HG03045 (cell line): ENCODE measurements at regions not wholly inside any gene's neighbourhood (a gene's known extent, or its start where the extent isn't known, plus 50 kb on each side); places are given as distances from the start of the nearest gene placed in this dataset.
A peak's percentile ranks its signal among the peaks of the same experiment; 100 is the strongest.

ENCODE experiments used
- ATAC-seq: cut with Tn5 transposase; IDR thresholded peaks from one replicate; pipeline ENCODE4 v1.9.1; 2021; ENCODE audit warnings: mild to moderate bottlenecking, moderate library complexity; ENCODE audit not compliant: unreplicated experiment

DNA sequence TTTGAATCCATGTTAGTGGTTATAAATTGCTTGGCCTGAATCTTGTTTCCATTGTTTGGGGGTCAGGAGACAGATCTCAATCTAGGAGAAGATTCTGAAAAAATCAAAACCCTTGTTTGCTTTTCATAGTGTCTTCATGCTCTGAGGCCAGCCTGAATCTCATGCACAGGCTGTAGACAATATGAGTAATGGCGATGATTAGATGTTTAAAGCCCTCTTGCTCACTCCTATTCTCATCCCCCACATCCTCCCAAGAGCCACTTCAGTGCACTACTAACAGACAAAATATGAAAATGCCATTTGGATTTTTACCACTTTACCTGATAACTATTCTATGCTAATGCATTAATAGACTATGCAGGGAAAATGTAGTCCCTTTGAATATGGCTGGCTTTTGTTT, 129.4 kb downstream of the NUDT12 start:
- ATAC-seq = no peak

DNA sequence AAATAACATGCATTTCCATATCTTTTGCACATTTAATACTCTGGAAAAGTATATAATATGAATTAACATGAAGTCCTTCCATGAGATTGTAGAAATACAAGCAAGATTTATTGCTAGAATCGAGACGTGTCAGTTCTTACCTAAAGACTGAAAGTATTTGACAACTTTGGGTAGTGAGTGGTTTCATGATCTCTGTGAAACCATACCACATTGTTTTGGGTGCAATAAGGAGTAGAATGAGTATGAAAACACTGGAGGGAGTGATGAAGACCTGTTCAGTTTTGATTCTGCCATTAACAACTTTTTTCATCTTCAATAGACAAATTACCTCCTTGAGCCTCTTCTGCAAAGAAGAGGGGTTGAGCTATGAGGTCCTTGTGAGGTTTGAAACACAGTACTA, 133.7 kb downstream of the NUDT12 start:
- no peak for ATAC-seq

DNA sequence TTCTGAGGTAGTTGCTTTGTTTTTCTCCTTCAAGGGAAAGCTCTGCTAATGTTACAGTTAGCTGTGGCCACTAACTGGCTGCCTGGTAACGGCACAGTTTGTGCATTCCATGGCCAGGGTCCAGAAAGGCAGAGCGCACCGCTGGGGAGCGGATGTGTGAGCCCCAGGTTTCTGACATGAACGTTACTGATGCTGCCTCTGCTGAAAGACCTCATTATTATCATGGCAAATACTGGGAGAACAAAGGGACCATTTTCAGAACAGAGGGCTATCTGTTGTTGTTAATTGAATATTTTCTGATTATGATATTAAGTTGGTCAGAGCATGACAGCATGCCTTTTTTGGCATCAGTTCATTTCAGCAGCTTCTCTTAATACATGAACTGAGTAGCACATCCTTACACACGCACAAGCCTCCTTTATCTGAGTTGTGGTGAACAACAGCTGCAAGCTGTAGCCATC, 134.1 kb downstream of the NUDT12 start:
- no peak for ATAC-seq

DNA sequence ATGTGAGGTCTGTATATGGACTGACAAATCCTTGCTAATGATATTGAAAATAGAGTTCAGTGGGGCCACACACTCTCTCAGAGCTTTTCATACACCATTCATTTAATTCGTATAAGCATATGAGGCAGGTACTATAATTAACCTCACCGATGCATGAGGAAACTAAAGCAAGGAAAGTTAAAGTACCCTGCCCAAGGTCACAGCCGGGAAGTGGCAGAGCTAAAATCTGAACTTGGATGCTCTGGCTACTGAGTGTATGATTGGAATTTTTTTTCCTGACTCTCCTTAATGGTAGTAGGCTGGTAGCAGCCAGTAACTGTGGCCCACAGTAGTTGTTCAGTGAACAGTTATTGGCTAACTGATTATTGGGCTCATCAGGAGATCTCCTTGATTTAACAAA, 135.3 kb downstream of the NUDT12 start:
- ATAC-seq = no peak

DNA sequence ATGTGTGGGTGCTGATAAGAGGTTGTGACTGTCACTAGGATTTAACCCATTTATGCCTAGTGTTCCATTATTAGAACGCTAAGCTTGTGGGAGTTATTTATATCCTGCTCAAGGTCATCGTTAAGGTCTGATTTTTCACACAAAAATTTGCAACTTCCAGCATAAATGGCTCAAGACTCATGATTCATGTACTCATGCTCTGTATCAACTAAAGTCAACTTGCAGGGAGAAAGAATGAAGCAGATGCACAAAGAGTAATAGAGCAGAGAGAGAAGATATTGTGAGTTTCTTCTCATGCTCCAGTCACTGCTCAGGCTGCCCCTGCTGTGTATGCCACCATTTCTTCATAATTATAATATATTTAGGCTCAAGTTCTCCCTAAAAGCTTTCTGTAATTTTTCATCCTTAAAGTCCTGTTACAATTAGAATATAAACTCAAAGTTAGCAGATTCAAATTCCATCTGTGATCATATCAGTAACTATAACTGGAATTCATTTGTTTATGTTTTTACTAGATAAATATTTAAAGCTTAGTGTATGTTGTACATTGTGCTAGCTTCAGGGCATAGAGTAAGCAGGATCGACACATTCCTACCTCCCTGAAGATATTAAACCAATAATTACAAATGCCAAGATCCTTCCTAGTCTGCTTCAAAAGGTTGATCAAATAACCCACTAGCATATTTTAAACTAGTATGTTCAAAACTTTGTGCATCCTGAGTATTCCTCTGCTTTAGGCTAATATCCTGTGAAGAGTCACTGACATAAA, 136.7 kb downstream of the NUDT12 start:
- no peak for ATAC-seq

DNA sequence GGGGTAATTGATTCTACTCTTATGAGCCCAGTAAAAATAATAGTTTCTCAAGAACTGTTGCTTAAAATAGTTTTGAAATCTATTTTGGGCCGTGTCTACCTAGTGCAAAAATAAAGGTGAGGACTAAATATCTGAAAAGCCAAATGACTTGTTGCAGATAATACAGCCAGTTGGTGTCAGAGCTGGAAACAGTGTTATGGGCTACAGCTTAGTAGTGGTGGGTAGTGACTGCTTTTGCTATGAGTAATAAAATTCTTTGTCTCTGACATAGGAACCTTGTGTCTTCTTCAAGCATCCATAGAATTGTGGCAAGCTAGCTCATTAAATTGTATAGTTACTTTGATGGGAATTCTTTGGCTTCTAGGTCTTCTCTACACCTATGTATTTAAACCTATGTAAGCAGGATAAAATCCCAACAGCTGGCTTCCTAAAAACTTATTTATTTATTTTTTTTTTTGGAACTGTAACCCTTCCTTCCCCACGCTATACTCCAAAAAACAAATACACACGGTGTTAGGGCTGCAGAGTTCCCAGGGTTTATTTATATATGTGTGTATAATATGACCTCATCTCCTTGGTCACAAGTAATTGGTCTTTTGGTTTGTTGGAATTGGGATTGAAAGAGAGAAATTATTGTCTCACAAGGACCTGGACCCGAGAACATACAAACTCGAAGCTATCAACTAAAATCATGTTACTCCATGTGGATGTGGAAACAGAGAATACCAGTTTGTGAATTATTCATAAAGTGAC, 138.0 kb downstream of the NUDT12 start:
- ATAC-seq = no peak

DNA sequence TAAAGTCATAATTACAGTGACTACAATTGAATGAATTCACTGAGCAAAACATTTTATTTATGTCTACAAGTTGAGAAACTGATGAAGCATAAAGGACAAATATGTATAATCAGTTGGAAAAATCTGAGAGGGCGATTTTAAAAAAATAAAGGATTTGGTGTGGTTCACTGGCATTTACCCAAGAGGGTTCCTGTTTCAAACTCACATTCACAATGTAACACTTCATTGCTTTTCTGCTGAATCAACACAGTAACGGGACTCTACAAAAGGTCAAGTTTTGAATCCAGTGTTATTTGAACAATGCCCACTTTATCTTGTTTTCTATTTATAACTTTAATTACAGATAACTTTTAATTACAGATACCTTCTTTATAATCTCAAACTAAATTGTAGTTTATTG, 138.6 kb downstream of the NUDT12 start:
- no peak for ATAC-seq

DNA sequence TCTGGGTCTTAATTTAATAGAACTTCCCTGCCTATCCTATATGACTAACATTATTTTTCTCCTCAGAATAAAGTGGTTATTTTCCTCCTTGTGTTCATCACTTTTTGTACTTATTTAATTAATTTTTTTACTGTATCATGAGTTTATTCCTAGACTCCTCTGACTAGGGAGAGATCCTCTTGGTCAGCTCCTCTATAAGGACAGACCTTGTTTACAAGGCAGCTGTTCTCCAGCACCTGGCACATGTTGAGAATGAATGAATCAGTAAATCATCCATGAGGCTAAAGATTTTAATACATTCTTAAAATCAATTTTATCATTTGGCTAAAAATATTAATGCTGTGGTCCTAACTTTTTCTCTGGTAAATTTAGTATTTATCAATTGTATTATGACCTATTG, 139.8 kb downstream of the NUDT12 start:
- ATAC-seq = no peak

DNA sequence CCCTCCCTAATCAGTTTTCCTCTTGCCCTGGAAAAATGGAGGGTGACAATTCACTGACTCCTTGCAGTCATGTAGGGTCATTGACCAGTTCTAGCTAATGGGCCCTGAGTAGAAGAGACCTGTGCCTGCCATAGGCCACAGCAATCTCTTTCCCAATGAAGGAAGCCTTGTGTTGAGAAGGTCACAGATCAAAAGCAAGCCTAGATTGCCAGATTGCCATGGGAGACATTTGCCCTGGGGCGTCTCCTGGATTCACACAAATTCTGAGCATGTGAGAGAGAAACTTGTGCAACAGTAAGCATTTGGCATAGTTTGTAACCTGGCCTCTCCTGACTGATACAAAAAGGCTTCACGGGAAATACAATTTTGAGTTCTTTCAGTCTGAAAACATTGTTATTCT, 148.0 kb downstream of the NUDT12 start:
- ATAC-seq = no peak

DNA sequence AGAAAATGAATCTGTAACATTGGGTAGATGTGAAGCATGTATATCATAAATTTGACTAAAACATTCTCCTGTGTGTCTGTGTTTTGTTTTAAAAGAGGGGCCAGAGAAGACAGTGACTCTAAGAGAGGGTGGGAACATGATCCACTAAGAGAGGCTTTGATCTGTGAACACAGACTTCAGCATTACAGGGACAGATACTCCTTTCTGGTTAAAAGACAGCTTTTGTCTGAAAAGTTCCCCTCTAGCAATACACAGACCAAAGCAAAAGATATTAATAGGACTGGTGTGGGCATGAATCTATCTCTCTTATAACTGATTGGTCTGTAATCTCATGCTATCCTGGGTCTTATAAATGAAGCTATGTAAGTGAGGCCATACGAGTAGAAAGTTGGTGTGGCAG, 150.9 kb downstream of the NUDT12 start:
- no peak for ATAC-seq

DNA sequence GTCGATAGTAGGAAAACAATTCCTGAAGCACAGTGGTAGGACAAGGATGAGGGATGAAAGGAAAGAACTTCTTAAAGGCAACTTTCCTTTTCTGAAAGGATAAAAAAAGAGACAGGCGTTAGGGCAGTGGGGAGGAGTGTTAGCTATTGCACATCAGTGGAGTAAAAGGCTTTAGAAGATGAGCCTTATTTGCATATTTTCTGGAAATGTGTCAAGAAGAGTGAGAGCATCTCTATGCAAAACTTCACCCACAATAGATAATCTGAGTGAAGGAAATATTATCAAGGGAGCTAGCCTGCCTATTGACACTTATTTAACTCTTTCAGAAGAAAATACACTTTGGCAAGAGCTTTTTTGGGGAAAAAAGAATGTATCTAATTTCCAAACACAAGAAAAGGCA, 151.6 kb downstream of the MACIR start:
- peak; percentile 97 for ATAC-seq

DNA sequence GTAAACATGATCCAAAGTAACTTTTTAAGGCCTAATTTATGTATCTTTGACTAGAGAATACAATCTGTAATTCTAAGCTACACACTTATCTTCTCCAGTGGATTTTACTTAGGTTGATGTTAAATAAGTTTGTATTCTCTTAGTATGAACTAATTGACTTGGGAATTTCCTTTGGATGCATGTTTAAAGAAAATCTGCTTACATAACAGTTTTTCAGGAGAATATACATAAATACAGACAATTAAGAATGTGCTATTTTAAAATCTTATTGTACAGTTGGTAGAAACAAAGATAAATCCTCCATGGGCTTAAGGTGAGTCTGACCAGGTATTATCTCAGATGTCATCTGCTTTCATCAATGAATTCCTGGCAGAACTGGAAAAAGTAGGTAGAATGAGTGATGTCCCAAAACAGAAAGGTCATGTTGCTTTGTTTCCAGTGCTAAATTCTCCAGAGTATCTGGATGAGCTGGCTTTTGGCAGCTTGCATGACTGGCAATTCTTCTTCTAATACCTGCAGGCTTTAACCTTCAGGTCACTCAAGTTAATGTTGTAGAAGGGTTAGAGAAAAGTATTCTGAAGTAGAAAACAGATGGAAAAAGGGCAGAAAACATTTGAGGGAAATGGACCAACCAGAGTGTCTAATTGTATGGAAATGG, 150.6 kb downstream of the MACIR start:
- no peak for ATAC-seq

DNA sequence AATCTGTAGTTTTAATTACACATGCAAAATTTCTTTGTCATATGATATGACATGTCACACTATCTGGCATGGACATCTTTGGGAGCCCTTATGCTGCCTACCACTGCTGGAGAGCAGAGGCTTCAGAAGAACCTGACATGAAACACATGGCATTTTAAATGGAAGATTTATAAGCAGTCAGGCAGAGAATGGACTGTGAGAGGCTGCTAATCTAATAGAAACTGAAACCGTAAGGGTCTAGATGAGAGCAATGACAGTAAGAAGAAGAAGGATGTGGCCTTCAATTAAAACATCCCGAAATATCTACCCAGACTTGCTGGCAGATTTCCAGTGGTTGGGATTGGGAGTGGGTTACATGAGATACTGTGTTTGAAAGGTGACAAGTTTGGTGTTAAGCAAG, 149.8 kb downstream of the MACIR start:
- ATAC-seq = no peak

DNA sequence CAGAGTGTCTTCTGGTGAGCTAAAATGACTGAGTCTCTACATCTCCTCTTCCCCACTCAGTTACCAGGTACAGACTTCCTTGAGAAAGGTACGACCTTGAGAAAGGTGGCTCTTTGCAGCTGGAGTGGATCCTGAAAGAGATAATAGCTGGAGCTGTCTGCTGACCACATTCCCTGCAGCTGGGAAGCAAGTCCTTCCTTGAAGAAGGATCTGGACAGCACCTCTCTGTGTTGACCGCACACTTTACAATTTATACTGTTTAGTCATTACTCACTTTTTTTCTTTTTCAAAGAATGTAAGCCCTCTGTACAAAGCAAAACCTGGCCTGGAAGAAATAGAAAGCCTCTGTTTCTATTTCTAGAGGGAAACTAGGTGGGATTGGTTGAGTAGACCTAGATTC, 148.8 kb downstream of the MACIR start:
- no peak for ATAC-seq

DNA sequence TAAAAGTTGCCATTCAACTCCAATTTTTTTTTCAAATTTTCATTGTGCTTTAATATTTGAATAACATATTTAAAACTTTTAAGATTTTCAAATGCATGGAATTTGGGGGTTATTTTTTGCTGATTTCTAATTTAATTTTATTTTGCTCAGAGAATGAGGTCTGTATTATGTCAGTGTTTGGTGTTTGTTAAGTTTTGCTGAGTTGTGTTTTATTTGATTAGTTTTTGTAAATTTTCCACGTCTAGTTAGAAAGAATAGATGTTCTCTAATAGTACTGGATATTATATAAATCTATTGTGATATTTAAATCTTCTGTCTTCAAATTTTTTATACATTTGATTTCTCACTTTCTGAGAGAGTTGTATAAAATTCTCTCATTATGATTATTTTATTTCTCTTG, 145.9 kb downstream of the MACIR start:
- ATAC-seq = no peak

DNA sequence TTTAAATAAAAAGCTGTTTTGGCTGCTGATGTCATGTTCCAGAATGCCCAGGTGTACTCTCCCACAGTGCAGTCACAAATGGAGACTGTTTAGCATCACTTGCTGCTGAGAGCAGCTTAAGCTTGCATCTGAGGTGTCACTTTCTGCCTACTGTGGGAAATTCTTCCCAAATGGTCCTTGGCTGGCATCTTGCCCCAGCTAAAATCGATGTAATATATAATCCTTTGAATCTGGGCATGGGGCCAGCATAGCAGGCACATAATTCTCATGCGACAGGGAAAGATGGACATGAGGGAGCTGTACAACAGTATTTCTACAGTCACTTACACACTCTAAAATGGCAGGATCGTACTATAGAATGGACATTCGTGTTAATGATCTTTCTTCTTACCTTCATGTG, 144.3 kb downstream of the MACIR start:
- no peak for ATAC-seq

DNA sequence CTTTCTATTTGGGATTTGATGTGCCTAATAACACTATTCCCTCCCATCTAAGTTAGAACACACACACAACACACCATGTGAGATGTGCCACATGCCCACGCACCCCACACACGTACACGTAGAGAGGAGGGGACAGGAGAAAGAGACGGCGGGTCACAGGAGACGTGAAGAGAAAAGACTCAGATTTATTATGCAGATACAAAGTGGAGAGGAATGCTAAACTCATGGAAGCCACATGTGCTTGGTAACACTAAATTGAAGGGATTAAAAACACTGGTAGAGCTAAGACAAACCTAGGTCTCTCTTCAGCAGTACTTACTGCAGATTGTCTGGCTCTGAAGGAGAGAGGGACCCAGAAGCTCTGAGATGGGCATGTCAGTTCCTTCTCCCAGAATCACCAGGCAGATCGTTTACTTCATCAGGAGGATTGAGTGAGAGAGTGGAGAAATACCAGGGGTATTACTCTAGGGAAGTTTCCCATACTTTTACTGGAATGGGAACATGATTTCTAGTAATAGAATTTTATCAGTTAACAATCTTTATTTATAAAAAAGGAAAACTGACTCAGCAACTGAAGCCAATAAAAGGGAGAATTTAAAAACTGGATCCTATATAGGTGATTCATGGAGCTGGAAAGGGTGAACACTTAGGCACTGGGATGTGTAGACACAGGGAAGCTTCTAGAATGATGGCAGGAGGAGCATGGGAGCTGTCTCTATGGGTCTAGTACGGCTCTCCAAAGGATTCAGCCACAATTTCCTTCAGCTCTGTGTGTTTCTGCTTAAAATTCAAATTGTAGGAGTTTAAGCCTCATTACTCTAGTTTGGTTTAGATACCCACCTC, 139.4 kb downstream of the MACIR start:
- ATAC-seq = no peak

DNA sequence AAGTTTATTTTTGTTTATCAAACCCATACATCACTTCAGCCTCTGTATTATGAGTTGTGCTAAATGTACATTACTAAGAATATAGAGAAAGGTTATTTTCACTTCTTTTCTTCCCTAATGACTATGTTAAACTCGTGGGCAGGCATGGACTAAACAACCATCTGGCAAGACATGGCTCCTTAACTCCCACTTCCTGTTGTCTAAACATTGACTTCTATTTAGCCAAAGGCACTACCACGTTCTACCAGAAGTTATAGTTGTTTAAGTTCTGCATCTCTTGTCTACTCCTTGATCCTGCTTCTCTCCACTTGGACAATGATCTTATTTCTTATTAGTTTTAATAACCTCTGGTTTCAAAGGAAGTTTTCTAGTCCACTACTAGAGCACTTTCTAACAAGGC, 136.1 kb downstream of the MACIR start:
- ATAC-seq = no peak

DNA sequence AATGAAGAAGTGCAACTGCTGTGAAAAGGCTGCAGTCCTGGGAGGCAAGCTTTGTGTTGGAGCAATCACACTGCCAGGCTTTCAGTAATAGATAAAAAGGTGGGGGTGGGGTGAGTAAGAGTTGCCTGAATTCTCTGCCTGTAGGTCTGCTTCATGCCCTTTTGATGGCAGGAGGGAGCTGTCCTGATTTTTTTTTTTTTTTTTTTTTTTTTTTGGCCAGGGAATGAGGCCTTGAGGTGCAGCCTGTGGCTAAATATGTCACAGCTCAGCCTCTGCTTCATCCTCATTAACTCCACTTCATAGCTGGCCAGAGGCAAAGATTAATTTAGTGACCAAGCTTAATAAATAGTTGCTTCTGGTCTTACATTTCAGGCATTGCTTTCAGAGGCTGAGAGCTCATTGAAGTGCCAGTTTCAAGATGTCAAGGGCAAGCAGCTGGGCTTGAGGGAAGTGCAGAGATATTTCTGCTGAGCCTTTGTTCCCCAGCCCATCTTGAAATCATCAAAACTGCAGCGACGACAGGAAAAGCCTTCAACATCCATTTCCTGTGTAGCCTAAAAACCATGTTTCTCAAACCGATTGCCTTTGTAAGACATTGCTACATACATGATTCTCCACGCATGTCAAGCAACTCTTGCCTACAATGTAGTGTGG, 134.7 kb downstream of the MACIR start:
- ATAC-seq = no peak

DNA sequence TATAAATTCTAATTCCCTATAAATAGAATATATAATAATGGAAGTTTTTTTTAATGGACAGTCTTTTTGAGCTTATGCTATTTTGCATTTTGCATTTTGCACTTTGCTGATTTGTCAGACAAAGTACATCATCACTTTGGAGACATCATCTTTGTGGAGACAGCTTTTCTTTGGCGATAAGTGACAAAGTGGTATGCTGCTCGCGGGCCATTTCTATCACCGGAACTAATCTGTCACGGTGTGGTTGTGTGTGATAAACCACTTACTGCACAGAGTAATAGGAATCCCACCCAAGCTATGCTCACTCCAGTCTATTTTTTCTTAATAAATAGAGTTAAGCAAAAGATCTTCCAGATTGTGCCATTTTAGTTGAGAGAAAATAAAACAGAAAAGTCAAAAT, 133.1 kb downstream of the MACIR start:
- no peak for ATAC-seq

DNA sequence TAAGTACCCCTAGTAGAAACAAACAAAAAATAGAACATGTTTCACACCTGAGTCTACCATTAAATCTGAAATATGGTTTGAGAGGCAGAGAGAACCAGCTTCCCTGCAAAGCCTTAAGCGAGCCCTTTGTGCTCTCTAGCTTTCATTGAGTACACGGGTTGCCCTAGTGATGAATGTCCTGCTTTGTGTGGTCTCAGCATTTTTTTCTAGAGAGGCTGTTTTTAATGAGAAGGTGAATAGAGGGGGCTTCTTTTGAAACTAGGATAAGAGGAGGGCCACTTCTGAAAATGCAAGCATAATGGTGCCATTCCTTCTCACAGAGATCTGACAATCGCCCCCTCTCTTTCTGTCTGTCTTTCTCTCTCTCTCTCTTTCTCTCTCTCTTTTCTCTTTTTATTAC, 131.3 kb downstream of the MACIR start:
- no peak for ATAC-seq
